Mesenchymal stem cell (in vitro differentiated cells and primary cell): ENCODE measurements at regions not wholly inside any gene's neighbourhood (a gene's known extent, or its start where the extent isn't known, plus 50 kb on each side); places are given as distances from the start of the nearest gene placed in this dataset.

ENCODE experiments used
- DNase-seq: peaks from one replicate; pipeline ENCODE4 v3.0.0-alpha.2; 2013
- H2AFZ ChIP-seq: one replicate; pipeline ENCODE4 v1.6.1; 2013; ENCODE audit warnings: low read depth, mild to moderate bottlenecking, control low read depth, inconsistent platforms, low read length, moderate library complexity
- H2AK5ac ChIP-seq: 2 replicates; pipeline ENCODE4 v1.6.1; 2013; ENCODE audit warnings: low read length, moderate library complexity, mild to moderate bottlenecking, inconsistent platforms; ENCODE audit not compliant: severe bottlenecking
- H2BK120ac ChIP-seq: one replicate; pipeline ENCODE4 v1.6.1; 2013; ENCODE audit warnings: low read depth, mild to moderate bottlenecking, inconsistent platforms, low read length, moderate library complexity
- H2BK12ac ChIP-seq, 2 experiments: one replicate each; pipeline ENCODE4 v1.6.1; 2013; ENCODE audit warnings: inconsistent platforms in 2 of 2, low read length in 2 of 2, mild to moderate bottlenecking in 2 of 2, moderate library complexity in 2 of 2, control low read depth in 1 of 2
- H2BK15ac ChIP-seq: one replicate; pipeline ENCODE4 v1.6.1; 2013; ENCODE audit warnings: mild to moderate bottlenecking, low read depth, inconsistent platforms; ENCODE audit not compliant: poor library complexity, severe bottlenecking
- H2BK5ac ChIP-seq: 2 replicates; pipeline ENCODE4 v1.6.1; 2013; ENCODE audit warnings: low read depth, mild to moderate bottlenecking, low read length, control low read depth, inconsistent platforms; ENCODE audit not compliant: poor library complexity, severe bottlenecking
- H3K14ac ChIP-seq, 2 experiments: one replicate each; pipeline ENCODE4 v1.6.1; 2013; ENCODE audit warnings: inconsistent platforms in 2 of 2, low read length in 2 of 2, control low read depth in 1 of 2, mild to moderate bottlenecking in 1 of 2, moderate library complexity in 1 of 2
- H3K18ac ChIP-seq, 2 experiments: one replicate each; pipeline ENCODE4 v1.6.1; 2013; ENCODE audit warnings: inconsistent platforms in 2 of 2, low read length in 2 of 2, control low read depth in 1 of 2, low read depth in 1 of 2, mild to moderate bottlenecking in 1 of 2
- H3K23ac ChIP-seq, 2 experiments: one replicate each; pipeline ENCODE4 v1.6.1; 2013; ENCODE audit warnings: inconsistent platforms in 2 of 2, low read length in 2 of 2, mild to moderate bottlenecking in 2 of 2, moderate library complexity in 2 of 2, control low read depth in 1 of 2
- H3K27ac ChIP-seq: 2 replicates; pipeline ENCODE4 v1.5.1; 2013; ENCODE audit warnings: mild to moderate bottlenecking, moderate library complexity, low read length, control low read depth, inconsistent platforms; ENCODE audit not compliant: poor library complexity, severe bottlenecking
- H3K27me3 ChIP-seq, 2 experiments: 2 replicates each; pipeline versions ENCODE4 v1.6.1 to v1.7.0; 2013; ENCODE audit warnings: low read length in 2 of 2, mild to moderate bottlenecking in 2 of 2, moderate library complexity in 2 of 2, control low read depth in 1 of 2, inconsistent platforms in 1 of 2; ENCODE audit not compliant: control insufficient read depth in 1 of 2, insufficient read depth in 1 of 2
- H3K36me3 ChIP-seq, 2 experiments: 2 replicates each; pipeline versions ENCODE4 v1.6.1 to v1.7.0; 2013; ENCODE audit warnings: low read length in 2 of 2, control low read depth in 1 of 2, inconsistent platforms in 1 of 2, low read depth in 1 of 2, mild to moderate bottlenecking in 1 of 2; ENCODE audit not compliant: insufficient read depth in 2 of 2, control insufficient read depth in 1 of 2
- H3K4ac ChIP-seq, 2 experiments: one replicate each; pipeline ENCODE4 v1.6.1; 2013; ENCODE audit warnings: inconsistent platforms in 2 of 2, low read length in 2 of 2, mild to moderate bottlenecking in 2 of 2, moderate library complexity in 2 of 2, control low read depth in 1 of 2, low read depth in 1 of 2
- H3K4me1 ChIP-seq: 2 replicates; pipeline ENCODE4 v1.6.1; 2013; ENCODE audit warnings: low read depth, low read length, control low read depth; ENCODE audit not compliant: control insufficient read depth, insufficient read depth
- H3K4me2 ChIP-seq: 2 replicates; pipeline ENCODE4 v1.6.1; 2013; ENCODE audit warnings: low read length, mild to moderate bottlenecking, inconsistent platforms; ENCODE audit not compliant: poor library complexity, severe bottlenecking
- H3K4me3 ChIP-seq, 2 experiments: 2 replicates each; pipeline versions ENCODE4 v1.5.1 to v1.7.0; 2013; ENCODE audit warnings: low read length in 2 of 2, mild to moderate bottlenecking in 2 of 2, control low read depth in 1 of 2, low read depth in 1 of 2; ENCODE audit not compliant: insufficient read depth in 1 of 2
- H3K79me1 ChIP-seq: replicated peaks from 2 replicates; pipeline ENCODE4 v1.6.1; 2013; ENCODE audit warnings: mild to moderate bottlenecking, control low read depth, low read length, inconsistent platforms; ENCODE audit not compliant: poor library complexity, severe bottlenecking
- H3K9ac ChIP-seq: 2 replicates; pipeline ENCODE4 v1.7.0; 2013; ENCODE audit warnings: mild to moderate bottlenecking, low read length, moderate library complexity
- H3K9me3 ChIP-seq: 2 replicates; pipeline ENCODE4 v1.7.0; 2013; ENCODE audit warnings: mild to moderate bottlenecking, low read length; ENCODE audit not compliant: control insufficient read depth
- H4K8ac ChIP-seq: one replicate; pipeline ENCODE4 v1.6.1; 2013; ENCODE audit warnings: inconsistent platforms, mild to moderate bottlenecking, low read length, moderate library complexity
- H4K91ac ChIP-seq: one replicate; pipeline ENCODE4 v1.6.1; 2013; ENCODE audit warnings: mild to moderate bottlenecking, low read length, inconsistent platforms
- WGBS: methylation state at CpG from one replicate; pipeline ENCODE4 v1.1.7; 2013; ENCODE audit warnings: mixed read lengths; 5-methylcytosine and 5-hydroxymethylcytosine counted together

GRCh38 chr11:116543911-116544475 is 228.8 kb downstream of the BUD13 start:
- no peak overlapping the region for H2AK5ac ChIP-seq
- no peak overlapping the region for H2AFZ ChIP-seq
- DNase-seq, result no peak
- H3K4me1 ChIP-seq, result no peaks in the 10 kb centered on the region
- WGBS, result 60% methylated on average over 3 of the region's 4 CpGs
- H3K4ac ChIP-seq, result no peak overlapping the region
- no peak overlapping the region for H2BK12ac ChIP-seq
- no peak overlapping the region for H3K18ac ChIP-seq
- no peak overlapping the region for H4K91ac ChIP-seq
- H3K79me1 ChIP-seq, result no peaks in the 10 kb centered on the region
- no peak overlapping the region for H4K8ac ChIP-seq
- H3K36me3 ChIP-seq, result no peaks in the 10 kb centered on the region
- H3K4me3 ChIP-seq, result no peak overlapping the region
- no peak overlapping the region for H2BK5ac ChIP-seq
- H3K14ac ChIP-seq, result no peak overlapping the region
- H3K9me3 ChIP-seq, result peaks cover 5% of the 10 kb centered on the region
- no peak overlapping the region for H3K9ac ChIP-seq
- H3K27ac ChIP-seq, result no peak overlapping the region
- no peak overlapping the region for H2BK15ac ChIP-seq
- H3K27me3 ChIP-seq, result peaks cover 0 to 42% of the 10 kb centered on the region in 2 experiments
- no peak overlapping the region for H3K23ac ChIP-seq
- H2BK120ac ChIP-seq, result no peak overlapping the region
- no peak overlapping the region for H3K4me2 ChIP-seq

- Histone ChIP-seq H2AFZ (no peak overlapping the region), H4K8ac (no peak overlapping the region), H3K9me3 (no peaks in the 10 kb centered on the region), H2AK5ac (no peak overlapping the region), H2BK120ac (no peak overlapping the region), H3K4me3 (no peak overlapping the region), H3K14ac (no peak overlapping the region), H3K4ac (no peak overlapping the region), H3K36me3 (no peaks in the 10 kb centered on the region), H3K27ac (no peak overlapping the region), H3K4me1 (no peaks in the 10 kb centered on the region), H3K9ac (no peak overlapping the region), H2BK15ac (no peak overlapping the region), H3K4me2 (no peak overlapping the region), H2BK5ac (no peak overlapping the region), H3K23ac (no peak overlapping the region), H3K18ac (no peak overlapping the region), H3K79me1 (no peaks in the 10 kb centered on the region), H2BK12ac (no peak overlapping the region), H3K27me3 (peaks cover 0 to 47% of the 10 kb centered on the region in 2 experiments), H4K91ac (no peak overlapping the region)
- DNase-seq, result no peak
- WGBS, result 58% methylated on average over 4 of the region's 4 CpGs
These were observed 229.7 kb downstream of the BUD13 start for GRCh38 chr11:116543099-116543498.

- Histone ChIP-seq H3K14ac (no peak overlapping the region), H2BK15ac (no peak overlapping the region), H3K4me2 (no peak overlapping the region), H3K23ac (no peak overlapping the region), H4K91ac (no peak overlapping the region), H4K8ac (no peak overlapping the region), H3K9ac (no peak overlapping the region), H2BK120ac (no peak overlapping the region), H3K4me1 (no peaks in the 10 kb centered on the region), H2AK5ac (no peak overlapping the region), H3K4me3 (no peak overlapping the region), H3K36me3 (no peaks in the 10 kb centered on the region), H3K18ac (no peak overlapping the region), H3K9me3 (no peaks in the 10 kb centered on the region), H3K27ac (no peak overlapping the region), H2BK5ac (no peak overlapping the region), H2AFZ (no peak overlapping the region), H2BK12ac (no peak overlapping the region), H3K79me1 (no peaks in the 10 kb centered on the region), H3K4ac (no peak overlapping the region), H3K27me3 (peaks cover 0 to 54% of the 10 kb centered on the region in 2 experiments)
- no peak for DNase-seq
- WGBS, result 89% methylated on average over 4 of the region's 6 CpGs
These were observed 230.4 kb downstream of the BUD13 start for GRCh38 chr11:116542406-116542805.

GRCh38 chr11:116541460-116541859 is 231.3 kb downstream of the BUD13 start:
- Histone ChIP-seq H3K9ac (no peak overlapping the region), H3K4me1 (no peaks in the 10 kb centered on the region), H2BK15ac (no peak overlapping the region), H3K4ac (no peak overlapping the region), H3K27me3 (peaks cover 0 to 56% of the 10 kb centered on the region in 2 experiments), H3K9me3 (no peaks in the 10 kb centered on the region), H2BK12ac (no peak overlapping the region), H2AK5ac (no peak overlapping the region), H4K91ac (no peak overlapping the region), H3K23ac (no peak overlapping the region), H3K14ac (no peak overlapping the region), H3K79me1 (no peaks in the 10 kb centered on the region), H2AFZ (no peak overlapping the region), H3K4me3 (no peak overlapping the region), H3K4me2 (no peak overlapping the region), H3K36me3 (no peaks in the 10 kb centered on the region), H2BK5ac (no peak overlapping the region), H3K27ac (no peak overlapping the region), H4K8ac (no peak overlapping the region), H3K18ac (no peak overlapping the region), H2BK120ac (no peak overlapping the region)
- no CpG with 5 or more reads among the region's 1 CpG for WGBS
- DNase-seq, result no peak
